ENCODE measurements at regions not wholly inside any gene's neighbourhood (a gene's known extent, or its start where the extent isn't known, plus 50 kb on each side); places are given as distances from the start of the nearest gene placed in this dataset.
"Not testable (repeated sequence)": the region's sequence is repeated elsewhere in the genome, so short reads cannot be mapped to it uniquely, and the experiment has no call there.

DNA sequence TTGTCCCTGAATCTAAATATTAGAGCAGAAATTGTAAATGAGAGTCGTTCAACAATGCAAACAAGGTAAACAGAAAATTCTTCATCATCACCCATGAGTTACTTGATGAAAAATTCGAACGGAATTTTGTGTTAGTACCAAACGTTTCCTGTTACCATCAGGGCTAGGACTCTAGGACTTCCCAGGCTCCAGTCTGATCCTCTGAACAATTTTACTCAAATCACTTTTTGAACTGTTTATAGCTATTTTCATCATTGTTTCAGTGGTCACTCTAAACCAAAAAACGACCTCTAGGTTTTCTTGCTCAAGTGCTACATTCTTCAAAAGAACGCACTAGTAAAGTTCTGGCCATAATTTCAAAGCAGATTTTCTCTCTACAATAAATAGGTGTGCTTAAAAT is 273.3 kb downstream of the MREG start:
- no peak for DNase-seq

DNA sequence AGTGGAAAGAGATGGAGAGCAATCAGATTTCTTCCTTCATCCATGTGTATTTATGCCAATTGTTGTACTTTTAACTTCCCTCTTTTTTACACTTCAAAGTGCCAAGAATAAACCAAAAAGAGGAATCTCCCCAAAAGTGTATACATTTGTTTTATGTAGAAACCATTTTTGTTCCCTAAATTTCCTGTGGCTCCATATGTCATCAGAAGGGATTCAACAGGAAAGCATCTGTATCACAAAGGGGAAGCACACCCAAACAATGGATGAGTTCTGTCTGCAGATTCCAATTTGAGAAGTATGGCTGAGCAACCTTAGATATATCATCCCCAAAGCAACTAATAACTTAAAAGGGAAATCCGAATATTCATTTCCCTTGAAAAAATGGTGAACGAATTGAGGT is 275.0 kb downstream of the MREG start:
- DNase-seq = no peak

DNA sequence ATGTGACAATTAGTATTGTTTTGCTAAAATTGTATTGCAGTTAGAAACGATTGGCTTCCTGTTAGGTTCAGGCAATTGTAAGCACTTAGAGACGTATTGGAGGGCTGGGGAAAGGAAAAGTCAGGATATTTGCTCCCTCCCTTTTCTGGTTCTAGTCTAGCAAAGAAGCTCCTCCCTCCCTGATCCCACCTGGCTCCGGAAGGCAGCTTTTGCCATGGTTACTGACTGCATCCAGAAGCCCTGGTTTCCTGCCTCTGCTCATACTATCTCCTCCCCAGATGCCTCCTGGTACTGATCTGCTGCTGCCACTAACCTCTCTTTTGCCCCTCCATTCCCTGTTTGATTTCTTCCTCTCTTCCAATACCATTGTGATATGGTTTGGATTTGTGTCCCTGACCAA is 275.9 kb downstream of the MREG start:
- DNase-seq = no peak

DNA sequence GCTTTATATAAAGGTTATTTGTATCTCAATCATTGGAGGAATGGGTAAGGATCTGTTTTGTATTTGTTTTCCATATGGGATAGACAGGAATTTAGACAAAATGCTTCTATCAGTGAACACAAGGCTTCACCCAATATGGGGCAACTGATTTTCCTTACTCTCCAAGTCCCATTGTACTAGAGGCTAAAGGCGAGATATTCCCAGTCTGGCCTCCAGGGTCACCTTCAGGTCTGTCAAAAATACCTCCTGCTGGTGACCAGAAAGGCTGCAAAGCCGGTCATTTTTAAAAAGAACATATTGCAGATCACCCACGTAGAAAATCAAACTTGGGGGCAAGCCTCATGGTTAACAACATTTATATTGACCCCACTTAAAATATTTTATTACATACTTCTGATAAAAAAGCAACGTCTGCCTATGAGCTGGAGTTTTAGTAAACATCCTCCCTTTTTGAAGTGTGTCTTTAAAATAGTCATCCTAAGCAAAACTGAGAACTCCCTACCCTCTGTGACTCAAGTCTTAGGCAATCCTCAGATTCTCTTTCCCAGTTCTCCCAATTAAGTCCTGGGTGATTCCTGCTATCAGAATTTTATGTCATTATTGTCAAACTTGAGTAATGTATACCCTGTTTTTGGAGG is 276.6 kb downstream of the MREG start:
- DNase-seq = no peak

DNA sequence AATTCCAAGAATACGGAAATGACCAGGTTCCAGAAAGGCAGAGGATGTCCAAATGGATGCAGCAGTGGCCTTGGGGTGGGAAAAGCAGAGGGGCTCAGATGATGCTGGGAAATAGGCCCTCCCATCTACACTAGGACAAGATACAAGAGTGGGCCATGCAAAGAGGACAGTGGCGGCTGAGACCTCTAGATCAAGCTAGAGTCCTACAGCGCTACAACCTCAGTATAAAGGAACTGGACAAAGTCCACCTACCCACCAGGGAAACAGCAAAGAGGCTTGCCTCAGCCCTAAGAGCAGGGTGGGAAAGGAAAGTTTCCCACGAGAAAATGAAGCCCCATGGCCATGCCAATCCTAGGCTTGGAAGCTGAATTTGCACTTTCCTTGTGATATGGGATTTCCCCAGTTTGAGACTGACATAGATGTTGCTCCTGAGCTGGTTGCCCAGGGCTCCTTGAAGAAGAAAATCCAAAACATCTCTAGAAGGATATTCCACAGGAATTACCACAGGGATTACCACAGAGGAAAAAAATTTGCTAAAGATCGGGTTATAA is 282.2 kb downstream of the MREG start:
- DNase-seq = no peak

DNA sequence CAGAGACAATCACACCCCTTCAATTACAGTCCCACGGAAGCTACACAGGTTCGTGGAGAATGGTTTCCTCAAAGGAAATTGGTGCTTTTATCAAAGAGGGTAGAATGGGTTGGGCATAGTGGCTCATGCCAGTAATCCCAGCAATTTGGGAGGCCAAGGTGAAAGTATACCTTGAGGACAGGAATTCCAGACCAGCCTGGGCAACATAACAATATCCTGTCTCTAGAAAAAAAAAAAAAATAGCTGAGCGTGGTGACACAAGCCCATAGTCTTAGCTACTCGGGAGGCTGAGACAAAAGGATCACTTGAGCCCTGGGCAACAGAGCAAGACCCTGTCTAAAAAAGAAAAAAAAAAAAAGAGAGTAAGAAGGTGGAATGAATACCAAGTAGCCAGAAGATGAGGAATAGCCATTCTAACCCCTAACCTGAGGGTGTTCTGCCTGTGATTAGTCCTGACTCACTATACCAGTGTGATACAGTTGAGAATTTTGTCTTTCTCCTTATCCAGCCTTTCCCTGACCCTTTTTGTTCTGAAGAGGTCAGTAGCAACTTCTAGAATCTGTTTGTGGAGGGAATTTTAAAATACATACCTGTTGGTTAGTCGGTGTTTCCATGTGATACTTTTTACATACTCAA is 283.2 kb downstream of the MREG start:
- no peak for DNase-seq

DNA sequence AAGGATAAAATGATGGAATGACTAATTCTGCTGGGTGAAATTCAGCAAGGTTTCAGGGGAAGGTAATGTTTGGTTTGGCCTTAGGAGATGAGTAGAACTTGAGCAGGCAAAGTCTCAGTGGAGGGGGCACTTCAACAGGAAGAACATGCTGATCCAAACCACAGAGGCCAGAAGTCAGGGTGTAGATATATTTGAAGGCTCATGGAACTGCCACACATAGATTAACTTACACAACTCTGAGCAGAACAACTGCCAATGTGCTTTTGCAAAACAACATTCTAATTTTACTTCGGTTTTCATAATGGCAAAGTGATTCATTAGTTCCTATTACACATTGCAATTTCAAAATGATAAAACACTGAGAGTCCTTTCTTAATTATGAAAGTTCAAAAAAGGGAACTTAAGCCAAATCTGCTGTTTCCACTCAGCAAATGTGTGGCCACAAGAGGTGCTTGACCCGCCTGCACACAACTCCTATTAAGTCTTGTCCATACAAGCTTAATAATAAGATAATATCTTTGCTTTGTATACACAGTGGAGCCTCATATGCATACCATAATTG is 284.8 kb downstream of the MREG start:
- no peak for DNase-seq

DNA sequence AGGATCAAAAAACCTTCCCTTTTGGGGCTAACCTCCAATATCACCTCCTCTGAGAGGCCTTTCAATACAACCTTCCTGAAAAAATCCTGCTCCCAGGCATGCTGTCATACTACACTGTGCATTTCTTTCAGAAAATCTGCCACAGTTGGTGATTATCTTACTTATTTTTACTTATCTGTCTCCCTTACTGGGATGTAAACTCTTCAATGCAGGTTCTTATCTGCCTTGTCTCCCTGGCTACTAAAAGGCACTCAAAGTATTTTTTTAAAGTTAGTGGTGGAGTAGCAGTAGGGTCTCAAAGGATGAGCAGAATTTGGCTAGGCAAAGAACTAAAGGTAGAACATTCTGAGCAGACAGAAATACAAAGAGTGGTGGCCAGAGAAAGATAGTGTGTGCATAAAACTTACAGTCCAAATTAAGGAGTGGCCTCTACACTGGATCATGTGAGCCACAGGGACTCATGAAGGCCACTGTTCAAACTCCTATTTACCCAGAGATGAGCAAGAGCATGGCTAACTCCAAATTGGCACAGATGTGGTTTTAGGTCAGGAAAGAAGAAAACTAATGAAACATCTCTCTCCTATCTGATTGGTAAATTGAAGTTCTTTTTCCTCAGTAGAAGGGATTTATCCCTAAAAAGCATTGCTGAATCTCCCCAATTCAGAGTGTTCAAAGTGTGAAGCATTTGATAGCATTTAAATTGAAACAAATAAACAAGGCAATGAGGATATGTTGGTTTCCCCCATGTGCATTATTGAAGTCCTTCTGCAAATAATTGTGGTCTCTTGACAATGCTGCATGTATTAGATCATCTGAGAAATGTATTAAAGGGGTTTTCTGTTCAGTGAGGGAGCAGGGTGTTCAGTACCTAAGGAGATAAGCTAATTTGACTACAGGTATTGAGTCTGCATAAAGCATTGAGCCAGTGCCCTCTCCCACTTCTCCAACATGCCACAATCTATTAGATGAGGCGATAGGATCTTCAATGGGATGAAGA is 285.5 kb downstream of the MREG start:
- DNase-seq = no peak

DNA sequence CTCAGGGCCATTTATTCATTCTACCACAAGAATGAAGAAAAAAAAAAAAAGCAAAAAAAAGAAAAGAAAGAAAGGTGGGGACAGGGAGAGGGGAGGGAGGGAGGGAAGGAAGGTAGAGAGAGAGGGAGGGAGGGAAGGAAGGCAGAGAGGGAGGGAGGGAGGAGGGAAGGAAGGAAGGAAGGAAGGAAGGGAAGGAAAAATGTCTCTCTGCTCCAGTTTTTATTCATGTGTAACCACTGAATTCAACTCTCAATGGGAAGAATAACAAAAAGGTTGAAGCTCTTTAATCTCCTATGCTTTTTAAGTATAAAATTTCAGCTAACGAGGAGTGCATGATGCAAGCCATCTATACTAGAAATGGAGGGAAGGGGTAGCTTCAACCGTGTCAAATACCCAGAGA is 287.3 kb downstream of the MREG start:
- DNase-seq = no peak

DNA sequence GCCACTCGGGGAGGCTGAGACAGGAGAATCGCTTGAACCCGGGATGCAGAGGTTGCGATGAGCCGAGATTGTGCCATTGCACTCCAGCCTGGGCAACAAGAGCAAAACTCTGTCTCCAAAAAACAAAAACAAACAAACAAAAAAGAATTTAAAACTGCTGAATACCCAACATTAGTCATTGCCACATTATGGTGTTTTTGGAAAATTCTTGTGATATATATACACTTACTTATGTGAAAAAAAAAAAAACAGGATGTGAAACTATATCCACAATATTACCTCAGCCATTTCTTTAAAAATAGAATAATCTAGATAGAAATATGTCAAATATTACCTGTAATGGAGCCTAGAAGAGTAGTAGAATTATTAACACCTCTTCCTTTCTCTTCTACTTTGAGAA is 288.3 kb upstream of the FN1 start:
- DNase-seq = no peak

DNA sequence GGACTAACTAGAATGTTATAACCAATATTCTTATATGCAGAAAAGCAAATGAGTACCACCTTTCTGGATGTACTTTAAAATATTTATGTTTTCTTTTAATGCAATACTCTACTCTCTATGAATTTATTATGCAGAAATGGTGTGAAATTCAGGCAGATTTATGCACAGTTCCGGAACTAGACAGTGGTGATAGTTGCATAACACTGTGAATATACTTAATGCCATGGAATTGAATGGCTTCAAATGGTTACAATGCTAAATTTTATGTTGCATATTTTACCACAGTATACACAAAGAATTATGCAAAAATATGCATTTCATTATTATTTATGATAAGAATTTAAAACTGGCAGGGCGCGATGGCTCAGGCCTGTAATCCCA is 287.8 kb upstream of the FN1 start:
- DNase-seq = no peak

DNA sequence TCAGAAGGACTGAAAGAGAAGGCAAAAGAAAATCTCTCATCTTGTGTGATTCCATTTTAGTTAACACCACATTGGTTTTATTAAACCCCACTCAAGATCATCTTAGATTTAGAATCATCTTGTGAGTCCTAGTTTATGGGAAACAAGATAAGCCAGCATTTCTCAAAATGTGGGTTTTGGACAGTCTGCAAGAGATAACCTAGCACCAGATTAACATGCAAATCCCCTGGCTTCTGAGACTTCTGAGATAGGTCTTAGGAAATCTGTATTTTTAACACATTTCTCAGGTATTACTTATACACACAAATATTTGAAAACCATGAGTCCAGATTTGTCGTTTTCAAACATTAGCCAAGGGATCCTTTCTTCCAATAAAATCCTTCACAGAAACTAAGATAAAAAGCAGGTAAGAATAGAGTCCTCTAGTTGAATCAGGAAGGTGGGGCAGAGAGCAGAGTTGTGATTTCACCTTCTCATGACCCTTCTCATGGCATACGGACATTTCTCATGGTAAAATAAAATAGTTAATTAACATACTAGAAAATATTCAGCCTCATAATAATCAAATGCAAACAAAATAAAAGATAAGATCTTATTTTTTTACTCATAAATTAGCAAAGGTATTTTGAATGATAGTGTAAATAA is 287.2 kb upstream of the FN1 start:
- no peak for DNase-seq

DNA sequence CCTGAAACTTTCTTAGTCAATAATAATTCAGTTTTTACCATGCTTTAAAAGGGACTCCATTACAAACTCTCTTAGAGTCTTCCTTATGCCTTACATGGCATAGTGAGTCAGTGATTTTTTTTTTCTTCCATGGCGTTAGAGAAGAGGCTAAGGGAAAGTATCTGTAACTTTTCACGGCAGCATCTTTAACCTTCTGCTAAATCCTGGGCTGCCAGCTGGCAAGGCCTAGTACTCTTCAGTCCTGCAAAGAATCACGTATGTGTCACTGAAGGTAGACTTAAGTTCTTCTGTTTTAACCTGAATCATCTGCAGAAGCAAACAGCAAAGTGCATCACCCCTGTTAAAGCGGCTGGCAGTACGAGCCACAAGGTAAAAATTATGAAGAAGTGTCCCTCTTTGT is 286.3 kb upstream of the FN1 start:
- no peak for DNase-seq

DNA sequence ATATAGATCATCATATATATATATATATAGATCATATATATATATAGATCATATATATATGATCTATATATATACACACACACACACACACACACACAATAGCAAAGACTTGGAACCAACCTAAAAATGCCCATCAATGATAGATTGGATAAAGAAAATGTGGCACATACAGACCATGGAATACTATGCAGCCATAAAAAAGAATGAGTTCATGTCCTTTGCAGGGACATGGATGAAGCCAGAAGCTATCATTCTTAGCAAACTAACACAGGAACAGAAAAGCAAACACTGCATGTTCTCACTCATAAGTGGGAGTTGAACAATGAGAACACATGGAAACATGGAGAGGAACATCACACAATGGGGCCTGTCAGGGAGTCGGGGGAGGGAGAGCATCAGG is 285.6 kb upstream of the FN1 start:
- not testable (repeated sequence) for DNase-seq

DNA sequence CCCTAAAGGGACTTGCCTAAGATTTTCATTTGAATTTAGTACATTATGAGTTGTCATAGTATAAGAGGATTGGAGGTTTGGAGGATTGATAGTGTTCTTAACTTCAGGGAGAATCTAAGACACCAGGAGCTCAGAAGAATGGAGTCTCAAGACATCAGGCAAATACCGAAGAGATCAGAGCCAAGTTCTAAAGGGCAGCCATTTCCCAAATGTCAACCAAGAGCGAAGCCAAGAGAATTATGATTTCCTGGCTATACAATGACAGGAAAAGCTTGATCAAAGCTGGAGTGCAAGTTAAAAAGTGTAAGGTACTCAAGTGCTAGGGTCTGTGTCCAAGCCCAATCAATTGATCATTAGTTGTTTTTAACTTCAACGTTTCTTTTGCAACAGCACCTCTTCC is 283.0 kb upstream of the FN1 start:
- DNase-seq = no peak

DNA sequence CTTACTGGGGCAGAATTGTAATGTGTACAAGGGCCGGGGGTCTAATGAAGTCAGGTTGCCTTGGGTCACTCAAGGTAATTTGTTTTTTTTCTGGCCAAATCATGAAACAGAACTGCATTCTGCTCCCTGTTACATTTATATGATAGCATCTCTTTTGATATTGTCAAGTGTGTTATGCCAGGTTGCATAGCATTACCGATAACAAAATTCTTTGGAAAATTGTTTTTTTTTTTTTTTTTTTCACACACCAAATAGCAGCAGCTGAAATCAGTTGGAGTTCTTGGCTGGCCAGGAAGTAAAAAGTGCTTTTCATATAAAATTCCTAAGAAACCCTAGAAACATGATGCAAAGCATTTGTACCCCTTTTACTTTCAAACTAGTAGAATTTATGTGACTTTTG is 282.6 kb upstream of the FN1 start:
- no peak for DNase-seq

DNA sequence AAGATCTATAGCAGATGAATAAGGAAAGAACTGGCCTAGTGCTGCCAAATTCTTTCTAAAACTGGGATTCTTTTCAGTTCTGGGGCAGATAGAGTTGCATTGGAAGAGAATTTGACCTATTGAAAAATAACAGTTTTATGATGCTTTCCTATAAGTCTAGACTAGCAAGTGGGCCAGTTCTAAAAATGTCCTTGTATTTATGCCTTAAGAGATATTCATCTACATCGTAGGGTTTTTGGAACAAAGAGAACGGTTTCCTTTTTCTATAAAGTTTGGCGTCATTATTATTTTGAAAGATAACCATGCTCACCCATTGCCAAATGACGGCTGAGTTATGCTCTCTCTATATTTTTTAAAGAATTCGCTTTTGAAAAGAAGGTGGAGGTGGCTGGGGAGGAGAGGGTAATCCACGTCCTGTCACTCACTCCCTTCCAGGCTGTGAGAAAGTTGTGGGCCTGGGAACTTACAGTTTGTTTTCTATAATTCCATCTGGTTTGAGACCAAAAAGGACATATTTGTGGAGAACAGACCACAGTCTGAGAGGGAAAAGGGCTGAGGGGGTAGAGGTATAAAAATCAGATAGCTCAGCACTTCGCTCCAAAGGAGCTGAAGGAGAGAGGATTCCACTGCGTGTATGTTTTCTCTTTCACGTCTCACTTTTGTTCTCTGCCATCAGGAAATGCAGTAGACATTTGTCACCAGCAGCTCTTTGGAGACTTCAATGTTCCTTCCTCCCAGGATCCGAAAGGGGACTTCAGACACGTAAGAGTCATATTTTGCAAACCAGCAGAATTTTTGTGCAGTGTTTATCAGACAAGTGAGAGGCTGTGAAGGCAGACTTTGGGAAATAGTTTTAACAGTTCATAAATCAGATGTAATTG is 281.9 kb upstream of the FN1 start:
- no peak for DNase-seq

DNA sequence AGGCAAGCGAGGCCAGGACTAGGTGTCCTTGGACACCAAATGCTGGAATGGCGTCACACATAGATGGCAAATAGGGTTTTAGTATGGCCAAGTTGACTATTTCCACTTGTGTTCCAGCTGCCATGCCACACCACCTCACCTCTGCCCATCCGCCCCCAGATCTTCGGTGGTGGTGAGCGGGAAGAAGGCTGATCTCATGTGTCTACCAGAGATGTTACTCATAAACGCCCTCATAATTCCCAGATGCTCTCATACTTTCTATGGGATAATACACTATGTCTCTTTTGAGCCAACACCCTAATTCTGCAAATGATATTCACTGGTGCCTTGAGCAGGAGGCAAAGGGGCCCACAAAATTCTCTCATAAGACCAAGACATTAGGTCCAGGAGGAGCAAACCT is 281.1 kb upstream of the FN1 start:
- DNase-seq = no peak

DNA sequence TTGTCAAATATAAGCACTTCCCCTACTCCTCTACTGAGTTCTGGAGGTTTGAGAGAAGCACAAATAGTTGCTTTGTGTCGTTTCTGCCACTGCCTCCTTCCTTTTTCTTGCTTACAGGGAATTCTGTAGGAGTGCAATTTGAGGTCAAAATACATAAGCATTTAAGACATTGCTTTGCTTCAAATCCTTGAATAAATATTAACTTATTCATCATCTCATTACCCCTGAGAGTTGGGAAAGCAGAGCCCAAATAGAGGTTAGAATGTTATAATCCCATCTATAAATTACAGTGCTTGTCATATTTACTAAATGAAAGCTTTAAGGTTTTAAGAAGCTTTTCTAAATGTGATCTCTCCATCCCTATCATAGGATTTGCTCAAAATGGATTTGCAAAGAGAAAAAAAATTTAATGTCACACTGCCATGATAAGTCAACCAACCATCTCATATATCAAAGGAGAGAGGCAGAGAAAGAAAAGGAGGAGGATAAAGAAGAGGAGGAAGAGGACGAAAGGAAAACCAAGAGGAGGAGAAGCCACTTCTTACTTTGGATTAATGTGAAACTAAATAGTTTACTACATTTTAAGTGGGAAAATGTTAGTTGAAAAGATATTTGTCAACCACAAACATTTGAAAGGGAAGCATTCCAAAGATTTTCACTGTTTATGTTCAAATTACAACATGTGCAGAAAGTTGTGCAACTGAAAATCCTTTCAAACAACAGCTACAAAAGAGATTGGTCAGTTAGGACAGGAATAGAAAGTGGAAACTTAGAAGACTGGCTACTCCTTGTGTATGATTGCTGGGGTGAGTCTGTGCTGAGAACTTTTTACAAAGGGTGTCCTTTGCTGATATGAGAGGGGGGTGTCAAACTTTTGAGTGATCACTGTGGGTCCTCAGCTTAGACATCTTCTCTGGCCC is 277.3 kb upstream of the FN1 start:
- no peak for DNase-seq

DNA sequence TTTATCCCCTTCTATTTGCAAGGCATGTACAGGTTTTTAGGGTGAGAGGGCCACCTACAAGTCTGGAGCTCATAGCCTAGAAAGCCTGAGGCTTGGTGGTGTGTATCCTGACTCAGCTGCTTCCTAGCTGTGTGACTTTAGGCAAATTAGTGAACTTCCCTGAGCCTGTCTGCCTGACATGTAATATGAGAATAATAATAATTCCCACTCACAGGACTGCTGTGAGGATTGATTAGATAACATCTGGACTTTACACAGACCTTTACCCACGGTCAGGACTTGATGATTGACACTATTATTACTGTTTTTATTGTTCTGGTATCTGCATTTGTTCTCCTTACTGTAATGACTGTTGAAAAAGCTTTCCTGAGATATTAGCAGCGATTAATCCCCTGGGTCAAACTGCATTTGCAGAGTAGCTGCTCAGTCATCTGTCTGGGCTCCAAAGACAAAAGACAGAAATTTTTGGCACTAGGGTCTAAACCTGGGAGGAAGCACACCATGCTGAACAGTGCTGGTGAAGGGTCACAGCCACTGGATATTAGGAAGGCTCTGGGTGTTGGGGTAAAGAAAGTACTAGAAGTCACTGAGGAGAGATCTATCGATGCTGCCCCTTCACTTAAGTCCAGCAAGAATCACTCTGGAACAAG is 276.5 kb upstream of the FN1 start:
- no peak for DNase-seq
